Stimulated activated naive CD8-positive, alpha-beta T cell treated with anti-CD3 and anti-CD28 coated beads, Interleukin-15, amount 100 ng/mL, for 72 hours (primary cell): ENCODE measurements at regions not wholly inside any gene's neighbourhood (a gene's known extent, or its start where the extent isn't known, plus 50 kb on each side); places are given as distances from the start of the nearest gene placed in this dataset.

Experiments
- ATAC-seq: fragments of 150-1000 bp; cut with Tn5 transposase; 2 replicates; pipeline ENCODE4 v1.10.0; 2021; ENCODE audit warnings: mild to moderate bottlenecking, moderate library complexity
- DNase-seq, 2 donors: peaks; one replicate each; pipeline ENCODE4 v3.0.0; 2021 to 2022
- H3K27ac Mint-ChIP-seq, 2 donors: one replicate each; pipeline ENCODE4 v1.8.0; 2022; ENCODE audit warnings: mild to moderate bottlenecking in 2 of 2, mixed read lengths in 2 of 2, moderate library complexity in 2 of 2
- H3K27me3 Mint-ChIP-seq: one replicate; pipeline ENCODE4 v1.8.0; 2022; ENCODE audit warnings: mixed read lengths
- H3K4me1 Mint-ChIP-seq: one replicate; pipeline ENCODE4 v1.8.0; 2022; ENCODE audit warnings: mild to moderate bottlenecking, mixed read lengths
- H3K4me3 Mint-ChIP-seq, 2 donors: one replicate each; pipeline ENCODE4 v1.8.0; 2022; ENCODE audit warnings: mild to moderate bottlenecking in 2 of 2, mixed read lengths in 2 of 2, moderate library complexity in 1 of 2
- H3K9me3 Mint-ChIP-seq, 2 donors: one replicate each; pipeline ENCODE4 v1.8.0; 2022; ENCODE audit warnings: mixed read lengths in 2 of 2

DNA sequence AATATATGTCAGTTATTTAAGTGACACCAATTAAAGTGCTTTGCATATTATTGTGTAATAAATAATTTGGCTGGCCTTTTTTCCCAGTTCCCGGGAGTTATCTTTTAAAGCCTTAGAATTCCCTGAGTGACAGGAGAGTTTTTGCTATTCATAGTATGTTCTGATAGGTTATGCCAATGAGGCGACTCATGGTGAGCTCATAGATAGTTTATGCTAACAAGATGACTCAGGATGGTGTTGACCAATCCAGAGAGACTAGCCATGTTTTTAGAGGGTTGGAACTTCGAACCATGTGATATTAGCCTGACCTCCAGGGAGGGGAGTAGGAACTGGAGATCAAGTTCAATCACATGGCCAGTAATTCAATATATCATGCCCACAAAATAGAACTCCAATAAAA lies 310.8 kb downstream of the USP25 start:
- Mint-ChIP-seq H3K27ac (peak overlapping the region in 1 of 2 donors; percentile 44), H3K9me3 (peaks cover 0 to 5% of the 10 kb centered on the region in 2 donors), H3K4me1 (no peaks in the 10 kb centered on the region), H3K27me3 (no peaks in the 10 kb centered on the region), H3K4me3 (no peak overlapping the region)
- no peak for ATAC-seq
- DNase-seq, result no peak

DNA sequence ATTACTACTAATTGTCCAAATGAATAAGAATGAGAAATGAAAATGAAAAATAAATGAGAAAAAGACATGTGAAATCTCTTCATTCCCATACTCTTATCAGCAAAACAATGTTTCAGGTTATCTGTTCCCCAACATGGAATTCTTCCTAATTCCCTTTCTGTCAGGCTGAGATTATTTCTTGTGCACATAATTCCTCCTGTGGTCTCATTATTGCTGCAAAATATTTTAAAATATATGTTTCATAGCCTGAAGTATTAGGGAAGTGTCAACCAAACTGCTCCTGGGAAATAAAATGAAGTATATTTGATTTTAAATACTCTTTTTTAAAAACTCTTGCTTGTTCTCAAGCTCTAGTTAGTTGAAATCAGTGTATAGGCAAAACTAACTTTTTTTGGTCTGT lies 314.9 kb downstream of the USP25 start:
- no peaks in the 10 kb centered on the region for H3K27me3 Mint-ChIP-seq
- DNase-seq, result no peak
- ATAC-seq, result no peak
- H3K27ac Mint-ChIP-seq, result no peak overlapping the region
- no peak overlapping the region for H3K4me3 Mint-ChIP-seq
- no peaks in the 10 kb centered on the region for H3K9me3 Mint-ChIP-seq
- H3K4me1 Mint-ChIP-seq, result no peaks in the 10 kb centered on the region

DNA sequence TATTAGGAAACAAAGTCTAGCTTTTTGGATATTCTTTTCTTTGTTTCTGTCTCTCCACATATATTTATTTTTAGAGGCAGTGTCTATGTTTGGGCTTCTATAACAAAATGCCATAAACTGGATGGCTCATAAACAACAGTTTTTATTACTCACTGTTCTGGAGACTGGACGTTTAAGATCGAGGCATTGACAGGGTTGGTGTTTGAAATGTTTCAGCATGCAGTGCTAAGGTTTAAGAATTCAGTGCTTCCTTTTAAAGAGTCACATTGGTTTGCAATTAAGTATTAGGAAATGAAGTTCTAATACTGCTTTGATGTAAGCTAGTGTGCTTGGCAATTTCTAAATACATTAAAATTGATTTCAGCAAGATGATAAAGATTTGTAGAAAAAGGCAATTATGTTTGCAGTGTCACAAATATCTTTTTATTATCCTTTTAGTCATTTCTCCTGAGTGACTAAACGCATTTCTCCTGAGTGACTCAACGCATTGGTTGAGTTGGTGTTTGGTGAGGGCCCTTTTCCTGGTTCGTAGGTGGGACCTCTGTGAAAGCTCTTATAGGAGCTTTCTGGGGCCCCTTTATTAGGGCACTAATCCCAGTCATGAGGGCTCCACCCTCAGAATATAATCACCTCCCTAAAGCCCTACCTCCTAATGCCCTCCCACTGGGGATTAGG lies 317.0 kb downstream of the USP25 start:
- Mint-ChIP-seq H3K4me1 (no peaks in the 10 kb centered on the region), H3K9me3 (no peaks in the 10 kb centered on the region), H3K27me3 (no peaks in the 10 kb centered on the region), H3K27ac (no peak overlapping the region), H3K4me3 (no peak overlapping the region)
- no peak for ATAC-seq
- DNase-seq, result no peak

DNA sequence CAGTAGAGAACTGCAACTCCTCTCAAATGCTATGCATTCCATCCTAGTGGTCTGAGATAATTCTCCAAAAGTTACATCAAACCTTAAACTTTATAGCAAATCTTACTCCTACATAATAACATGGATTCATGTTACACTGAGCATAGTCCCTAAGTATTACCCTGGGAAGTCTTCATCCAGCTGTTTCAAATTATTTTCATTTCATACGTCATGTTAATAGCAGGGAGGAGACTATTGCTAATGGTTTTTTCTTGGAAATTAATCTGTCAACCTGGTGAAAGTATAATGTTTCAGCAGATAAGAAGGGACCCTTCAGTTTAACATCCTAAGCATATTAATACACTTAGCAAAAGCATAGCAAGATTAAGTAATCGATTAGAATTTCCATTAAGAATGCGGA lies 318.1 kb downstream of the USP25 start:
- ATAC-seq, result no peak
- Mint-ChIP-seq H3K27me3 (no peaks in the 10 kb centered on the region), H3K27ac (no peak overlapping the region), H3K4me1 (no peaks in the 10 kb centered on the region), H3K9me3 (no peaks in the 10 kb centered on the region), H3K4me3 (no peak overlapping the region)
- DNase-seq, result no peak

DNA sequence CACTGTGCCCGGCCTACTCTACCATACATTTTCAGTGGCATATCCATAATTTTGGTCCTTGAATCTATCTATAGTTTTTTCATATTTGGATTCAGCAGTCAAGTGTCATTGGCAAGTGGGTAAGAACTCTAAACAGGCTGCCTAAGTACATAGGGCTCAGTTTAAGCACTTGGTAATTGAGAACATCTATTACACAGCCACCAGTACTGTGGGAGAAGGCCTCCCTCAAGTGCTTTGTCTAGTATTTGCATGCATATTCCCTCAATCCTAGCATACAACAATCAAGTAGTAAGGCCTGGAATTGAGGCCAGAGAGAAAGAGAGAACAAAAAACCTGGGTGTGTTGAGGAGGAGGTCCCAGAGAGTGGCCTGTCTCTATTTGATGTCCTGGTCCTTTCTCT lies 325.2 kb downstream of the USP25 start:
- no peaks in the 10 kb centered on the region for H3K27me3 Mint-ChIP-seq
- H3K27ac Mint-ChIP-seq, result no peak overlapping the region
- no peaks in the 10 kb centered on the region for H3K4me1 Mint-ChIP-seq
- ATAC-seq, result no peak
- no peak for DNase-seq
- H3K4me3 Mint-ChIP-seq, result no peak overlapping the region
- H3K9me3 Mint-ChIP-seq, result no peaks in the 10 kb centered on the region

DNA sequence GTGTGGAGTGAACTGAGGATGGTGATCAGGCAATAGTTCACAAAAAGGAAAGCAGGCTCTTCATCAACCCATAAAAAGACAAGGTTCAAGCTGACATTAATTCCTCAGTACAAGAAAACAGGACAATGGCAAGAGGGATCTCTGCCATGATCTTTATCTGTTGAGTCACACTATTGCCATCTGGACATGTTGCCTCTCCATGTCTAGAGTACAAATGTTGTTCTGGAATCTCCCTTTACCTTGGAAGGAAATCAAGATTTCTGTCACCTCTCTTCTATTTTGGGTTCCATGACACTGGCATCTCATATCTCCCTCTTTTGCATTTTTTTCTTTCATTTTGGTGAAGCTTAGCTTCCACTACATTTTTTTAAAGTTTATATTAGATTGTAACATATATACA lies 329.1 kb downstream of the USP25 start:
- no peaks in the 10 kb centered on the region for H3K27me3 Mint-ChIP-seq
- no peak overlapping the region for H3K27ac Mint-ChIP-seq
- DNase-seq, result no peak
- H3K9me3 Mint-ChIP-seq, result no peaks in the 10 kb centered on the region
- H3K4me1 Mint-ChIP-seq, result no peaks in the 10 kb centered on the region
- no peak overlapping the region for H3K4me3 Mint-ChIP-seq
- ATAC-seq, result no peak

DNA sequence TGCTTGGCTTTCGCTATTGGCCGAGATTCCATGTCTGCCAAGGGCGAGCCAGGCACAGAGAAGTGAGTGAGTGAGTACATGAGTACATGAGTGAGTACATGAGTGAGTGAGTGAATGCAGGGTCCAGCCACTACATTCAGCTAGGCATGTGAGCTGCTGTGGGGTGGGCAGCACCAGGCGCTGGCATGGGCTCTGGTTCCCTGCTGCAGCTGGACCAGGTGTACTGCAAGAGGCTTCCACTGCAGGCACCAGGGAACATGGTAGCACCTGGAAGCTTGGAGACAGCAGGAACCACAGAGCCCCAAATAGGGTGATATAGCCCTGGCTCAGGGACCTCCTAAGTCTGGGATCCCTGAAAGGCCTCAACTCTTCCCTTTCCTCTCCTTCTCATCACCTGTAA lies 330.2 kb downstream of the USP25 start:
- no peaks in the 10 kb centered on the region for H3K9me3 Mint-ChIP-seq
- DNase-seq, result no peak

DNA sequence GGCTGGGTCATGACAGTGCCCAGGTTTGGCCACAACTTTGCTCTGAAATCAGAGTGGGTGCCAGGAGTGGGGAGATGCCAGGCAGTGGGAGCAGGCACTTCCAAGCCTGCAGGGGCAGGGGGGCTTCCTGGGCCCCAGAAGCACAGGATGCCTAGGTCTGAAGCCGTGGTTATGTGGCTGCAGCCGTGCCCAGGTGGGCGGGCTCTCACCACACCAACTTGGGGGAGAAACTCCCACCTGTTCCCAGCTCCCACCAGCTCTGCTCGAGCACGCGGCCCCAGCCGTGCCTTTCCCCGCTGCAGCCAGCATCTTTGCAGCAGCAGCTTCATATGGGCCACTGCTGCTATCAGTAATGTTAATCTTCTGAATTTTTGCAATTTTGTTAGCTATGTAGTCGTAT lies 331.4 kb downstream of the USP25 start:
- Mint-ChIP-seq H3K4me1 (no peaks in the 10 kb centered on the region), H3K27ac (no peak overlapping the region), H3K9me3 (no peaks in the 10 kb centered on the region), H3K27me3 (no peaks in the 10 kb centered on the region), H3K4me3 (no peak overlapping the region)
- no peak for DNase-seq
- no peak for ATAC-seq

More for the DNA sequence above, 330.2 kb downstream of the USP25 start:
- peak; percentile 18 for ATAC-seq
- H3K4me1 Mint-ChIP-seq, result no peaks in the 10 kb centered on the region
- H3K4me3 Mint-ChIP-seq, result no peak overlapping the region
- H3K27me3 Mint-ChIP-seq, result no peaks in the 10 kb centered on the region
- peak overlapping the region in 1 of 2 donors; percentile 27 for H3K27ac Mint-ChIP-seq

DNA sequence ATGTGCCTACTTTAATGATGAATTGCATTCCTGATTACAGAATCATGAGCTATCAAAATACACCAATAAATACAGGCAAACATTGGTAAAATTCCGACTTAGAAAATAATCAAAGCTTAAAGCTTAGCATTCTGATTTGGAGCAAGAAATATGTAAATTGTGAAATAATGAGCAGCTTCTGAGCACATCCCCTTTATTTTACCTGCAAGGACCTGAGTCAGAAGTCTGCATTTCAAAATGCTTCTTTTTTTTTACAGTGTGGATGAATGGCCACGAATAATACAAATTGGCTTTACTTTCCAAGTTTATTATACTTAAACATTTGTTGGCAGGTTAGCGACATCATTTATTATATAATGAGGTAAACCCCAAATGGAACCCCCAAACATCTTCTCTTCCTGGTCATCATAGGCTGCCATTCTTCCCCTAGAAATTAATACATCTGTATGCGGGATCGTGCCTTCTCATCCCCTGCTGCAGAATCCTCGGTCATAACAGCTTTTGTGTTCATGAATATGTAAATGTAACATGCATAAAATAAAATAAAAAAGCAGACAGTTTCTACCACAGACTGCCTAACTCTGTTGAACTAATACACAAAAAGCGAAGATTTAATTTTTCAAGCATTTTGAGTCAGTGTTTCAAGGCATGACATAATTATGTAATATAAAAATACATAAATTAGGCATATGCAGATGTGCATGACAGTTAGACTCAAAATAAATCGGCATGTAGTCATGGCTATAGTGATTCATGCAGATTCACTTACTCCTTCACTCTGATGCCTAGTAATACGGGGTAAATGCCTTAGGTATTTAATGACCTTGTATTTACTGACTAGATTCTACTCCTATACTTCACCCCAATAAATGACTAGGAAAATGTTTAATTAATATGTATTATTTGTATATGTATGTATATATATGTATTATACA lies 339.7 kb downstream of the USP25 start:
- no peak for DNase-seq
- Mint-ChIP-seq H3K4me3 (no peak overlapping the region), H3K27me3 (no peaks in the 10 kb centered on the region), H3K27ac (no peak overlapping the region), H3K4me1 (no peaks in the 10 kb centered on the region), H3K9me3 (no peaks in the 10 kb centered on the region)
- no peak for ATAC-seq

DNA sequence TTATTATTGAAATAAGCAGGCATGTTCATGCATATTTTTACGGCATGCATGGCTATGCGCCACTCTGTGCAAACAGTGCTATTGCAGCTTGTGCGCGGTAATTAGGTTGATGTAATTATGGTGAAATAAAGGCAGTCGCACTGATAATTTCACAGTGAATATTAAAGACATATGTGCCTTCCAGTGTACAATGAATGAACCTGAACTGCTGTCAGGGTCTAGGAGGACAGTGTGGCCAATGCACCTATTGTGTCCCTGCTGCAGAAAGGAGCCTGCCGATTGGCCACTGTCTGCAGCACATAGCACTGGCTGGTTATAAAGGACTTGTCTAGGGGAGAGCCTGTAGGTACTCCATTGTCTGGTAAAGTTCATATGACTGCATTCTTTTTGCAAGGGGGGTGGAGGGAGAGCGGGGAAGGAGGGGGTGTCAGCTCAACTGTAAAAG lies 340.4 kb downstream of the USP25 start:
- H3K9me3 Mint-ChIP-seq, result no peaks in the 10 kb centered on the region
- H3K4me3 Mint-ChIP-seq, result no peak overlapping the region
- H3K4me1 Mint-ChIP-seq, result no peaks in the 10 kb centered on the region
- DNase-seq (no peak), ATAC-seq (no peak)
- no peaks in the 10 kb centered on the region for H3K27me3 Mint-ChIP-seq
- H3K27ac Mint-ChIP-seq, result no peak overlapping the region

DNA sequence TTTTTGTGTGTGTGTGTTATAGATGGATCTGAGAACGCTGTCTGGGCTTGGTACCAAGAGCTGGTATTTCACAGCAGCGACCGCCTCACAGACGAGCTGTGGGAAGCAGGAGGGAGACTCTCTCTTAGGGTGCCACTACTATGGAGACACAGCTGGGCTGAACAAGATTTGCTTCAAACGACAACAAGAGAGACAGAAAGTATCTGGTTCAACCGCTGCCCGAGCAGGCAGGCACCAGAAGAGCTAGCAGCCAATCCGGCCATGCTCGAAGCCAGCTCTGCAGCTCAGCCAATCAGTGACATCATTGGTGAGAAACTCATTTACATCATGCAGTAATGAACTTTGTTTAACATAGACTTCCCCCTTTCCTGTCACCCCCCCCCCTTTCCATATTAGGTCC lies 341.3 kb downstream of the USP25 start:
- Mint-ChIP-seq H3K27ac (no peak overlapping the region), H3K27me3 (no peaks in the 10 kb centered on the region), H3K4me1 (no peaks in the 10 kb centered on the region), H3K4me3 (no peak overlapping the region), H3K9me3 (no peaks in the 10 kb centered on the region)
- no peak for ATAC-seq
- no peak for DNase-seq

DNA sequence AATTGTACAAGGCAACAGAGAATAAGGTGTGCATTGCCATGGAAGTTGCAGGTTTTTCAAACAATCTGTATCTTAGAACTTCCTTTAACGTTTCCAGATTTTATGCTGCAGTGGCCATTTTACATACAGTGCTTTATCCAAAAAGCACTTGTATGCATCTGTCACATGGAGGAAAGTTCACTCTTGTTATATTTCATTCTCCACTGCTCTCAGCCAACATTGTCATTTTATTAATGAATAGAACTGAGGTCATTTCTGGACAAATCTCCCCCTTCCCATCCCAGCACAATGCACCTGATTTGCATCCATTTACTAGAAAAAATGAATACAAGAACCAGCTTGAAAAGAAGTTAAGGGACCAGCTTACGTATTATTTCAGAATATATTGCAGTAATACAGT lies 342.0 kb downstream of the USP25 start:
- Mint-ChIP-seq H3K4me3 (no peak overlapping the region), H3K4me1 (no peaks in the 10 kb centered on the region), H3K9me3 (no peaks in the 10 kb centered on the region), H3K27me3 (no peaks in the 10 kb centered on the region), H3K27ac (no peak overlapping the region)
- DNase-seq (no peak), ATAC-seq (no peak)

DNA sequence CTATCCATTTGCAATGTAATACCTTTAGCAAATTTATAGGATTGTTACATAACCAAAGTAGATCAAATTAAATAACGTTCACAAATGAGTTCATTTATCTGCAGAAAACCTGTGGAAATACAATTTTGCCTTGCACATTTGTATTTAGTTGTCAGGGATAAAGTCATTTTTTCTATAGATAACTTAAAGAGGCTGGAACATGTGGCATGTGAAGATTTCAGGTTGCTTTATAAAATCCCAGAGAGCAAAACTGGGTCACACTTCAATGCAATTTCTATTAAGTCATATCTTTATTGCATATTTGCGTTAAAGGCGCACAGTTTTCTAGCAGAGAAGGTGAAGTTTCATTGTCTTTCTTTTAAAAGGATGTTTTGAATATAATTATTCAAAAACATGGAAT lies 342.4 kb downstream of the USP25 start:
- DNase-seq (no peak), ATAC-seq (no peak)
- Mint-ChIP-seq H3K4me3 (no peak overlapping the region), H3K27ac (no peak overlapping the region), H3K4me1 (no peaks in the 10 kb centered on the region), H3K9me3 (no peaks in the 10 kb centered on the region), H3K27me3 (no peaks in the 10 kb centered on the region)

DNA sequence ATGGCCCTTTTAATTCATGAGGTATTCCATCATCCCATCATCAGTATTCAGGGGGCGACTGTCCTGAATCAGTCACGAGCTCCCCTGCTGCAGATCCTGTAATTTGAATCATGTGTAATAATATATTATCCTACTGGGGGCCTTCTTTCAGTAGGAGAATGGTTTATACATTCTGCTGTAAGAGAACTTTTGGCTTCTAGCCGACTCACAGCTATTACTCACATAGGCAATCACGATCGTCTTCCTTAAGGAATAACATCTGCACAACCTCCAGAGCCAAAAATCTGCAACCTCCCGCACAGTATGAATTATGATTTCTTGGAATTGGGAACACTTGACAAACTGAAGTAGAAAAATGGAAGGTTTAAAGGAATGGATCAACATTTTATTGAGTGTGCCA lies 343.0 kb downstream of the USP25 start:
- DNase-seq (no peak), ATAC-seq (no peak)
- Mint-ChIP-seq H3K4me1 (no peaks in the 10 kb centered on the region), H3K4me3 (no peak overlapping the region), H3K9me3 (no peaks in the 10 kb centered on the region), H3K27ac (no peak overlapping the region), H3K27me3 (no peaks in the 10 kb centered on the region)

DNA sequence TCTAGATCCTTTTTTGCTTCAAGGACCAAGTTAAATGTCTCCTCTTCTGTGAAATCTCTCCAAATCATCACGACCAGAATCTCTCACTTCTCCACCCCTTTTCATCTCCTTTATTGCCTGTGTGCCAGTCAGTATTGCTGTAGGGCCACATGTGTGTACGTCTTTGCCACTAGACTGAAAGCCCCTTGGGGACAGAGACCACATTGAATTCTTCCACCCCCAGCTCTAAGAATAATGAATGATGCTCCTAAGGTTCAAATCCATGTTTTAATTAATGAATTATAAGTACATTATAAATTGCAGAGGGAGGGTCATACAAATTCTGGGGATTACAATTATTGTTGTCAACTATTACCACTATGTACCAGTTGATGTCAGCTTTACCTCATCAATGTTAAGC lies 343.8 kb downstream of the USP25 start:
- ATAC-seq (no peak), DNase-seq (no peak)
- Mint-ChIP-seq H3K4me3 (no peak overlapping the region), H3K9me3 (no peaks in the 10 kb centered on the region), H3K27ac (peak overlapping the region in 1 of 2 donors; percentile 3), H3K4me1 (no peaks in the 10 kb centered on the region), H3K27me3 (no peaks in the 10 kb centered on the region)

DNA sequence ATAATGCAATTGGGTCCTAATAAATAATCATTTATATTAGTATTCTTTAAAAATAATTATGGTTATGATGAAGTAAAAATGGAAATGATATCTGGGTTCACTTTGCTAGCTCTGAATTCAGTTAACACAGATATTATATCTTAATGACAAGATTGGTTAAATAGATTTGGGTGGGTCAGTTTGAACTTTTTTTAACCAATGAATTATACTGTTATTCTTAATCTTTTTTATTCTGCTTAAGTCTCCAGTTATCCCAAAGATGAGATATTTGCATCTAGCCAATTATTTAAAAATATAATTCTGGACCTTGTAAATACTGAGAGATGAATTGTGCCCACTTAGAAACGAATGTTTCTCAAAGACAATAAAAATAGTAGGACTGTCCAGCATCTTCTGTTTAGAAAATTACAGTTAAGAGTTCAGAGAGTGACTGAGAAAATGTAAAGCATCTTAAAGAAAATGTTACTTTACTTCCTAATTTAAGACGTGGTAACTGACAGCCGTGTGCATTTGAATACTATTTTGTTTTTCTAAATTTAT lies 345.2 kb downstream of the USP25 start:
- no peak for ATAC-seq
- DNase-seq, result no peak
- Mint-ChIP-seq H3K4me1 (no peaks in the 10 kb centered on the region), H3K27ac (no peak overlapping the region), H3K4me3 (no peak overlapping the region), H3K9me3 (no peaks in the 10 kb centered on the region), H3K27me3 (no peaks in the 10 kb centered on the region)
